Ecto neural progenitor cell (in vitro differentiated cells): ENCODE measurements at regions not wholly inside any gene's neighbourhood (a gene's known extent, or its start where the extent isn't known, plus 50 kb on each side); places are given as distances from the start of the nearest gene placed in this dataset.
A peak's percentile ranks its signal among the peaks of the same experiment; 100 is the strongest.

Source experiments
- DNase-seq: peaks from one replicate; pipeline ENCODE4 v3.0.0-alpha.2; 2018; ENCODE audit warnings: low spot score

- peak; percentile 56 for DNase-seq
Observed at GRCh38 chr20:23205611-23206041, 119.5 kb upstream of the CD93 start.

- no peak for DNase-seq
Observed at GRCh38 chr20:23205211-23205610, 119.1 kb upstream of the CD93 start.

GRCh38 chr20:23203951-23204730 is 118.0 kb upstream of the CD93 start:
- no peak for DNase-seq

GRCh38 chr20:23203310-23203709 is 117.2 kb upstream of the CD93 start:
- no peak for DNase-seq

GRCh38 chr20:23201658-23202057 is 115.5 kb upstream of the CD93 start:
- DNase-seq, result no peak

GRCh38 chr20:23200914-23201313 is 114.8 kb upstream of the CD93 start:
- DNase-seq, result no peak

GRCh38 chr20:23200413-23200812 is 114.3 kb upstream of the CD93 start:
- no peak for DNase-seq

GRCh38 chr20:23199356-23199755 is 113.2 kb upstream of the CD93 start:
- DNase-seq, result no peak

- DNase-seq, result no peak
Observed at GRCh38 chr20:23198815-23199214, 112.7 kb upstream of the CD93 start.

GRCh38 chr20:23197836-23198235 is 111.7 kb upstream of the CD93 start:
- no peak for DNase-seq

- DNase-seq, result no peak
Observed at GRCh38 chr20:23195636-23196035, 109.5 kb upstream of the CD93 start.

- no peak for DNase-seq
Observed at GRCh38 chr20:23193801-23194384, 107.8 kb upstream of the CD93 start.

GRCh38 chr20:23192469-23192868 is 106.3 kb upstream of the CD93 start:
- DNase-seq, result no peak

GRCh38 chr20:23190557-23190956 is 104.4 kb upstream of the CD93 start:
- no peak for DNase-seq

GRCh38 chr20:23189854-23190253 is 103.7 kb upstream of the CD93 start:
- DNase-seq, result no peak

- no peak for DNase-seq
Observed at GRCh38 chr20:23189341-23189740, 103.2 kb upstream of the CD93 start.

- no peak for DNase-seq
Observed at GRCh38 chr20:23188377-23189169, 102.4 kb upstream of the CD93 start.

GRCh38 chr20:23187751-23188150 is 101.6 kb upstream of the CD93 start:
- no peak for DNase-seq

GRCh38 chr20:23186808-23187207 is 100.7 kb upstream of the CD93 start:
- peak; percentile 33 for DNase-seq

- DNase-seq, result peak; percentile 52
Observed at GRCh38 chr20:23180451-23180921, 94.4 kb upstream of the CD93 start.

GRCh38 chr20:23179766-23180403 is 93.8 kb upstream of the CD93 start:
- no peak for DNase-seq

GRCh38 chr20:23178806-23179205 is 92.7 kb upstream of the CD93 start:
- no peak for DNase-seq
